ENCODE measurements at regions not wholly inside any gene's neighbourhood (a gene's known extent, or its start where the extent isn't known, plus 50 kb on each side); places are given as distances from the start of the nearest gene placed in this dataset.

GRCh38 chr11:44387825-44388224 is 77.9 kb upstream of the ALX4 start:
- POLR2A ChIA-PET: no interaction called here
- FAIRE-seq: no peak

More at GRCh38 chr11:44387825-44388224, 77.9 kb upstream of the ALX4 start:
- peaks cover 0 to 7% of the 10 kb centered on the region in 2 experiments; a peak in 1 of 5 replicates for H3K27me3 ChIP-seq (ENCODE audit: control insufficient read depth in 1 of 2, insufficient read depth in 2 of 2, low read length in 2 of 2)
- WGBS (ENCODE audit: low lambda C conversion rate): 37% methylated on average over 3 of the region's 3 CpGs
- H3K4me3 ChIP-seq (replicated peaks in 1 of 3; ENCODE audit: insufficient read depth in 1 of 3, low read depth in 2 of 3, low read length in 3 of 3): no peak overlapping the region
- no peak overlapping the region for H3K4me2 ChIP-seq (ENCODE audit: low read depth, low read length)
- no peaks in the 10 kb centered on the region; the same call in 1 of the 2 replicates for H3K9me3 ChIP-seq (ENCODE audit: low read length)
- no peaks in the 10 kb centered on the region for H3K4me1 ChIP-seq (ENCODE audit: insufficient read depth, low read length)
- H3K36me3 ChIP-seq (replicated peaks in 1 of 2; ENCODE audit: control insufficient read depth in 1 of 2, insufficient read depth in 2 of 2, low read length in 2 of 2): no peaks in the 10 kb centered on the region
- intact Hi-C loops (cut with micrococcal nuclease; ENCODE audit: unreplicated experiment) (no loop called here), in situ Hi-C loops (cut with HindIII; ENCODE audit: extremely low pct_ligation_motif_present, low pct_unique_long_range_greater_than_20kb) (no loop called here)
- no peak overlapping the region for H3K27ac ChIP-seq (ENCODE audit: extremely low read length, insufficient read depth, low read length)
- TF ChIP-seq LBX2 (CRISPR knock-in tag; IDR thresholded peaks at IDR 0.05; ENCODE audit: borderline replicate concordance): no peak
- no peak for TF ChIP-seq FOSL2 (CRISPR knock-in tag; IDR thresholded peaks at IDR 0.05)
- TF ChIP-seq ARID4A (CRISPR knock-in tag; IDR thresholded peaks at IDR 0.05; ENCODE audit: borderline replicate concordance): no peak
- no peak for TF ChIP-seq ZNF646 (CRISPR knock-in tag; IDR thresholded peaks at IDR 0.05)
- DNase-seq (ENCODE audit: low spot score): no peak
- H3K79me2 ChIP-seq (ENCODE audit: insufficient read depth, low read length): no peaks in the 10 kb centered on the region
- no peak overlapping the region for H2AFZ ChIP-seq (ENCODE audit: low read length)
- no TSS peak for BruUV-seq (replicated peaks)
- ATAC-seq: no peak
- no peaks in the 10 kb centered on the region for H4K20me1 ChIP-seq (ENCODE audit: insufficient read depth, low read length)
- CTCF ChIA-PET (ENCODE audit: low intra/inter-chr PET ratio, low total read pairs): no interaction called here
- no peak overlapping the region for H3K9ac ChIP-seq (ENCODE audit: insufficient read depth, low read depth, low read length)
